Stomach (tissue), 4 donors: ENCODE measurements at regions not wholly inside any gene's neighbourhood (a gene's known extent, or its start where the extent isn't known, plus 50 kb on each side); places are given as distances from the start of the nearest gene placed in this dataset.

Source experiments
- POLR2A ChIP-seq, 4 donors: fragments of 450-650 bp; IDR thresholded peaks; one replicate each; pipeline ENCODE4 v1.6.1; 2016; ENCODE audit warnings: antibody characterized with exemption in 4 of 4, control low read depth in 2 of 4, mild to moderate bottlenecking in 1 of 4, moderate library complexity in 1 of 4
- POLR2AphosphoS5 ChIP-seq, 3 donors: sonication (generic); formaldehyde crosslinking; IDR thresholded peaks; one replicate each; pipeline ENCODE4 v1.6.1; 2016; ENCODE audit warnings: antibody characterized with exemption in 3 of 3
- TF ChIP-seq, protein P1 (sequence below), 7 experiments: fragments of 450-650 bp in 4 of 7; fragments of 200-600 bp in 3 of 7; sonication (generic) in 3 of 7; IDR thresholded peaks; one replicate each; pipeline ENCODE4 v1.5.1; 2016 to 2019; ENCODE audit warnings: antibody characterized with exemption in 7 of 7, control low read depth in 2 of 7, mild to moderate bottlenecking in 1 of 7

DNA sequence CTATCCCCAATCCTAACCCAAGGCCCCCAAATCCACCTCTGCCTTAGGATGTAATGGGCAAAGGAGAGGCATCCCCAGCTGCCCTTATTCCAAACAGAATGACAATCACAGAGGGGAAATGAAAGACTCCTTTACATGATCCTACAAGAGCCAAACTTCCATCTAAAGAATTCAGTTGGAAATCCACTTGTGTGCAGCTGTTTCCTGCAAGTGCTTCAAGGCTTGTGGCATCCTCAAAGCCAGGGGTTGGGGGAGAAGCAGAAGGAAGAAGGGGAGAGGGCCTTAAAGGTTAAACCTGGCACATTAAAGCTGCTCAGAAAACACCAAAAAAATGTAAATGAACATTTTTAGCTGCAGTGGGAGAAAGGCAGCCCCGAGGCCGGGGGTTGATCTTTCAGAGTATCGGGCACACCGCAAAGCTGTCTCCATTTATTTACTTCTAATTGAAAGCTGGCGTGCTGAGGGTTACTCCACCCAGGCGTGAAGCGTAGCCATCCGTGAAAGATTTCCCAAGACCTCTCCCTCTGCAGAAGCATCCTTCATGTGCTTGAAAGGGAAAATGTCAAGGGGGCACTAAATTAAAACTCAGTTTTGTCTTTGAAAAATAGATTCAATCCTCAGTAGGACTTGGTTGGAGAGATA is 217.8 kb downstream of the SHQ1 start:
- TF ChIP-seq, protein P1, sequence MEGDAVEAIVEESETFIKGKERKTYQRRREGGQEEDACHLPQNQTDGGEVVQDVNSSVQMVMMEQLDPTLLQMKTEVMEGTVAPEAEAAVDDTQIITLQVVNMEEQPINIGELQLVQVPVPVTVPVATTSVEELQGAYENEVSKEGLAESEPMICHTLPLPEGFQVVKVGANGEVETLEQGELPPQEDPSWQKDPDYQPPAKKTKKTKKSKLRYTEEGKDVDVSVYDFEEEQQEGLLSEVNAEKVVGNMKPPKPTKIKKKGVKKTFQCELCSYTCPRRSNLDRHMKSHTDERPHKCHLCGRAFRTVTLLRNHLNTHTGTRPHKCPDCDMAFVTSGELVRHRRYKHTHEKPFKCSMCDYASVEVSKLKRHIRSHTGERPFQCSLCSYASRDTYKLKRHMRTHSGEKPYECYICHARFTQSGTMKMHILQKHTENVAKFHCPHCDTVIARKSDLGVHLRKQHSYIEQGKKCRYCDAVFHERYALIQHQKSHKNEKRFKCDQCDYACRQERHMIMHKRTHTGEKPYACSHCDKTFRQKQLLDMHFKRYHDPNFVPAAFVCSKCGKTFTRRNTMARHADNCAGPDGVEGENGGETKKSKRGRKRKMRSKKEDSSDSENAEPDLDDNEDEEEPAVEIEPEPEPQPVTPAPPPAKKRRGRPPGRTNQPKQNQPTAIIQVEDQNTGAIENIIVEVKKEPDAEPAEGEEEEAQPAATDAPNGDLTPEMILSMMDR (IDR thresholded peaks at IDR 0.05) = no peak
- TF ChIP-seq POLR2A (IDR thresholded peaks at IDR 0.05) (no peak), POLR2AphosphoS5 (IDR thresholded peaks at IDR 0.05) (no peak)
